WTC11 (cell line): ENCODE measurements at regions not wholly inside any gene's neighbourhood (a gene's known extent, or its start where the extent isn't known, plus 50 kb on each side); places are given as distances from the start of the nearest gene placed in this dataset.
A peak's percentile ranks its signal among the peaks of the same experiment; 100 is the strongest.

Source experiments
- ATAC-seq: fragments of 200-7000 bp; cut with Tn5 transposase; 2 replicates; pipeline ENCODE4 v1.10.0; 2021; ENCODE audit warnings: mild to moderate bottlenecking, moderate library complexity
- CTCF ChIA-PET: fragments of 300-600 bp; sonication (Branson Sonifier 250); formaldehyde crosslinking; loops from one replicate; lab custom pipeline; 2021; ENCODE audit warnings: antibody characterized with exemption; lab: Charles Lee
- POLR2A ChIA-PET: fragments of 350-600 bp; sonication (Branson Sonifier 250); formaldehyde crosslinking; loops from one replicate; lab custom pipeline; 2021; ENCODE audit warnings: antibody characterized with exemption; lab: Charles Lee
- DNase-seq: peaks from one replicate; pipeline ENCODE4 v3.0.0; 2021; ENCODE audit warnings: low spot score
- H3K27ac Mint-ChIP-seq: 2 replicates; pipeline ENCODE4 v1.8.0; 2021; ENCODE audit warnings: mixed read lengths
- H3K27me3 Mint-ChIP-seq: 2 replicates; pipeline ENCODE4 v1.8.0; 2021; ENCODE audit warnings: low read depth, mild to moderate bottlenecking, moderate library complexity, mixed read lengths
- H3K36me3 Mint-ChIP-seq: 2 replicates; pipeline ENCODE4 v1.8.0; 2021; ENCODE audit warnings: mixed read lengths
- H3K4me1 Mint-ChIP-seq: 2 replicates; pipeline ENCODE4 v1.8.0; 2022; ENCODE audit warnings: mixed read lengths
- H3K4me3 Mint-ChIP-seq: 2 replicates; pipeline ENCODE4 v1.8.0; 2021; ENCODE audit warnings: mild to moderate bottlenecking, moderate library complexity, mixed read lengths
- H3K9me3 Mint-ChIP-seq: 2 replicates; pipeline ENCODE4 v1.8.0; 2021; ENCODE audit warnings: mixed read lengths
- TCF7 ChIP-seq: sonication (generic); formaldehyde crosslinking; IDR thresholded peaks from 2 replicates; pipeline ENCODE4 v1.8.0; 2022; ENCODE audit warnings: mild to moderate bottlenecking, low read depth, missing genetic modification reagents, moderate library complexity
- TEAD1 ChIP-seq: sonication (generic); formaldehyde crosslinking; IDR thresholded peaks from 2 replicates; pipeline ENCODE4 v1.8.0; 2022; ENCODE audit warnings: mild to moderate bottlenecking, missing genetic modification reagents
- TP53 ChIP-seq: sonication (generic); formaldehyde crosslinking; IDR thresholded peaks from 2 replicates; pipeline ENCODE4 v1.8.1; 2023; ENCODE audit warnings: mild to moderate bottlenecking, missing genetic modification reagents
- ZNF219 ChIP-seq: sonication (generic); formaldehyde crosslinking; IDR thresholded peaks from 2 replicates; pipeline ENCODE4 v1.8.0; 2023; ENCODE audit warnings: missing genetic modification reagents, mild to moderate bottlenecking, borderline replicate concordance
- TF ChIP-seq, protein P1 (sequence below): fragments of 250-450 bp; sonication (Bioruptor Pico); IDR thresholded peaks from 2 replicates; pipeline ENCODE4 v1.9.0; 2021; ENCODE audit warnings: mild to moderate bottlenecking
- TF ChIP-seq, protein P2 (sequence below): fragments of 250-450 bp; sonication (Bioruptor Pico); conservative IDR thresholded peaks from 2 replicates; pipeline ENCODE4 v1.9.0; 2021; ENCODE audit warnings: mild to moderate bottlenecking
- TF ChIP-seq, protein P3 (sequence below): fragments of 250-450 bp; sonication (Bioruptor Pico); IDR thresholded peaks from 2 replicates; pipeline ENCODE4 v2.1.2; 2022; ENCODE audit warnings: mild to moderate bottlenecking, moderate library complexity
- TF ChIP-seq, protein P4 (sequence below): sonication (generic); formaldehyde crosslinking; IDR thresholded peaks from 2 replicates; pipeline ENCODE4 v1.8.1; 2022; ENCODE audit warnings: low read depth, missing genetic modification reagents, borderline replicate concordance
- TF ChIP-seq, protein P5 (sequence below): fragments of 250-450 bp; sonication (Bioruptor Pico); IDR thresholded peaks from 2 replicates; pipeline ENCODE4 v1.8.0; 2021; ENCODE audit warnings: mild to moderate bottlenecking
- TF ChIP-seq, protein P6 (sequence below): sonication (generic); formaldehyde crosslinking; IDR thresholded peaks from 2 replicates; pipeline ENCODE4 v1.8.1; 2022; ENCODE audit warnings: mild to moderate bottlenecking, missing genetic modification reagents, moderate library complexity, borderline replicate concordance
- TF ChIP-seq, protein P7 (sequence below): sonication (generic); formaldehyde crosslinking; IDR thresholded peaks from 2 replicates; pipeline ENCODE4 v1.8.0; 2022; ENCODE audit warnings: mild to moderate bottlenecking, missing genetic modification reagents
- TF ChIP-seq, protein P8 (sequence below): sonication (generic); formaldehyde crosslinking; IDR thresholded peaks from 2 replicates; pipeline ENCODE4 v1.8.1; 2023; ENCODE audit warnings: mild to moderate bottlenecking, missing genetic modification reagents, moderate library complexity
- TF ChIP-seq, protein P9 (sequence below): sonication (generic); formaldehyde crosslinking; conservative IDR thresholded peaks from 2 replicates; pipeline ENCODE4 v1.8.1; 2023; ENCODE audit warnings: mild to moderate bottlenecking, low read depth, missing genetic modification reagents, moderate library complexity
- TF ChIP-seq, protein P10 (sequence below): sonication (generic); formaldehyde crosslinking; IDR thresholded peaks from 2 replicates; pipeline ENCODE4 v1.8.1; 2022; ENCODE audit warnings: missing genetic modification reagents, borderline replicate concordance

DNA sequence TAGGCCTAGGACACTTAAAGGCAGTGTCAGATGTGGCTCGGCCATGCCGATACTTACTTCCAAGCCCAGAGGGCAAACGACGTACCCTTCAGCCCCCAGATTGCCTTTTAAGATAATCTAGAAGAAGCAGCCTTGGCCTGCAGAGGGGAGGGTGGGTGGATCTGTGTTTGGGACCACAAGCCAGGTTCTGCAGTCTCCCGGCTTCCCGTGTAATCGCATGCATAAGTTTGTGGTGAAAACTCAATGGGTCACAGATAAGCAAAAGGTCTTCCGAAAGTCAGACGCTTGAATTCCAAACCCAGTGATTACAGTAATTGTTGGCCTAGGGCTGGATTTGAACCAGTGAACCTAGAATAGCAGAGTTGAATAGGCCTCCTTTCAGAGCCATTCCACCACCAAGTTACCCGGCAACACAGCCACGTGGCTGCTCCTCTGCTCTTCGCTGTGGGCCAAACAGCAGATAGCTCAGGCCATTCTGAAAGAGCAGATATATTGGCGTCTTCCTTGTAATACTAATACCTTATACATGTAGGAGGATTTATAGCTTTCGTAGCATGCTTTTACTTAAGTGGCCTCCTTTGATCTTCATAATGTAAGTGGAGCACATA, 170.8 kb upstream of the CADM1 start:
- H3K27me3 Mint-ChIP-seq = no peaks in the 10 kb centered on the region
- H3K27ac Mint-ChIP-seq = no peak overlapping the region
- ChIA-PET POLR2A (no interaction called here), CTCF (no interaction called here)
- no peak for ATAC-seq
- DNase-seq = no peak
- TF ChIP-seq TP53 (CRISPR knock-in tag) = no peak
- TF ChIP-seq, protein P1, sequence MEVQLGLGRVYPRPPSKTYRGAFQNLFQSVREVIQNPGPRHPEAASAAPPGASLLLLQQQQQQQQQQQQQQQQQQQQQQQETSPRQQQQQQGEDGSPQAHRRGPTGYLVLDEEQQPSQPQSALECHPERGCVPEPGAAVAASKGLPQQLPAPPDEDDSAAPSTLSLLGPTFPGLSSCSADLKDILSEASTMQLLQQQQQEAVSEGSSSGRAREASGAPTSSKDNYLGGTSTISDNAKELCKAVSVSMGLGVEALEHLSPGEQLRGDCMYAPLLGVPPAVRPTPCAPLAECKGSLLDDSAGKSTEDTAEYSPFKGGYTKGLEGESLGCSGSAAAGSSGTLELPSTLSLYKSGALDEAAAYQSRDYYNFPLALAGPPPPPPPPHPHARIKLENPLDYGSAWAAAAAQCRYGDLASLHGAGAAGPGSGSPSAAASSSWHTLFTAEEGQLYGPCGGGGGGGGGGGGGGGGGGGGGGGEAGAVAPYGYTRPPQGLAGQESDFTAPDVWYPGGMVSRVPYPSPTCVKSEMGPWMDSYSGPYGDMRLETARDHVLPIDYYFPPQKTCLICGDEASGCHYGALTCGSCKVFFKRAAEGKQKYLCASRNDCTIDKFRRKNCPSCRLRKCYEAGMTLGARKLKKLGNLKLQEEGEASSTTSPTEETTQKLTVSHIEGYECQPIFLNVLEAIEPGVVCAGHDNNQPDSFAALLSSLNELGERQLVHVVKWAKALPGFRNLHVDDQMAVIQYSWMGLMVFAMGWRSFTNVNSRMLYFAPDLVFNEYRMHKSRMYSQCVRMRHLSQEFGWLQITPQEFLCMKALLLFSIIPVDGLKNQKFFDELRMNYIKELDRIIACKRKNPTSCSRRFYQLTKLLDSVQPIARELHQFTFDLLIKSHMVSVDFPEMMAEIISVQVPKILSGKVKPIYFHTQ (CRISPR knock-in tag) = no peak
- TF ChIP-seq, protein P2, sequence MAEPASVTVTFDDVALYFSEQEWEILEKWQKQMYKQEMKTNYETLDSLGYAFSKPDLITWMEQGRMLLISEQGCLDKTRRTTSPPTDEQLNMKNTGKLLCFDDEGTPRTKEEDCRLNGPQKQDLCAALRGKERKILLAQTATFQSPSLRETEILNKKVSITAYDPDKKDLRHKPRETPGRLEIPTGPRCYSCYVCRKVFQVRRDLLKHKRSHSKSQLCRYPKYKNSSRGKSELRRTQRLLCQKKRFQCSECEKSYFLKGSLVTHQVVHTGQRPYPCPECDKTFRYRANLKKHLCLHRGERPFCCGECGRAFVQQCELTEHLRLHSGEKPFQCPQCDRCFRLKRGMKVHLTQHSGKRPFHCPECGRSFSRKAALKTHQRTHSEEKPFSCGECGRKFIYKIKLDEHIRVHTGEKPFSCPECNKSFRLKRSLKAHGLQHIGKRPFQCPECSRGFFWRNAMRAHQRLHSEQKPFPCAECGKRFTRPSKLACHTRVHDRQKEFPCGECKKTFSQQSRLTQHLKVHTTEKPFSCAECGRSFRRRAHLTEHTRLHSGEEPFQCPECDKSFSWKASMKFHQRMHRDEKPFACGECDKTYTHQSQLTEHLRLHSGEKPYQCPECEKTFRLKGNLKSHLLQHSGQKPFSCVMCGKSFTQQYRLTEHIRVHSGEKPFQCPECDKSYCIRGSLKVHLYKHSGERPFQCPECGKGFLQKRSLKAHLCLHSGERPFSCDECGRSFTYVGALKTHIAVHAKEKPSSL (CRISPR knock-in tag) = no peak
- TF ChIP-seq TEAD1 (CRISPR knock-in tag) = no peak
- TF ChIP-seq, protein P3, sequence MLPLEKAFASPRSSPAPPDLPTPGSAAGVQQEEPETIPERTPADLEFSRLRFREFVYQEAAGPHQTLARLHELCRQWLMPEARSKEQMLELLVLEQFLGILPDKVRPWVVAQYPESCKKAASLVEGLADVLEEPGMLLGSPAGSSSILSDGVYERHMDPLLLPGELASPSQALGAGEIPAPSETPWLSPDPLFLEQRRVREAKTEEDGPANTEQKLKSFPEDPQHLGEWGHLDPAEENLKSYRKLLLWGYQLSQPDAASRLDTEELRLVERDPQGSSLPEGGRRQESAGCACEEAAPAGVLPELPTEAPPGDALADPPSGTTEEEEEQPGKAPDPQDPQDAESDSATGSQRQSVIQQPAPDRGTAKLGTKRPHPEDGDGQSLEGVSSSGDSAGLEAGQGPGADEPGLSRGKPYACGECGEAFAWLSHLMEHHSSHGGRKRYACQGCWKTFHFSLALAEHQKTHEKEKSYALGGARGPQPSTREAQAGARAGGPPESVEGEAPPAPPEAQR (CRISPR knock-in tag) = no peak
- TF ChIP-seq, protein P4, sequence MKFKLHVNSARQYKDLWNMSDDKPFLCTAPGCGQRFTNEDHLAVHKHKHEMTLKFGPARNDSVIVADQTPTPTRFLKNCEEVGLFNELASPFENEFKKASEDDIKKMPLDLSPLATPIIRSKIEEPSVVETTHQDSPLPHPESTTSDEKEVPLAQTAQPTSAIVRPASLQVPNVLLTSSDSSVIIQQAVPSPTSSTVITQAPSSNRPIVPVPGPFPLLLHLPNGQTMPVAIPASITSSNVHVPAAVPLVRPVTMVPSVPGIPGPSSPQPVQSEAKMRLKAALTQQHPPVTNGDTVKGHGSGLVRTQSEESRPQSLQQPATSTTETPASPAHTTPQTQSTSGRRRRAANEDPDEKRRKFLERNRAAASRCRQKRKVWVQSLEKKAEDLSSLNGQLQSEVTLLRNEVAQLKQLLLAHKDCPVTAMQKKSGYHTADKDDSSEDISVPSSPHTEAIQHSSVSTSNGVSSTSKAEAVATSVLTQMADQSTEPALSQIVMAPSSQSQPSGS (CRISPR knock-in tag) = no peak
- TF ChIP-seq, protein P5, sequence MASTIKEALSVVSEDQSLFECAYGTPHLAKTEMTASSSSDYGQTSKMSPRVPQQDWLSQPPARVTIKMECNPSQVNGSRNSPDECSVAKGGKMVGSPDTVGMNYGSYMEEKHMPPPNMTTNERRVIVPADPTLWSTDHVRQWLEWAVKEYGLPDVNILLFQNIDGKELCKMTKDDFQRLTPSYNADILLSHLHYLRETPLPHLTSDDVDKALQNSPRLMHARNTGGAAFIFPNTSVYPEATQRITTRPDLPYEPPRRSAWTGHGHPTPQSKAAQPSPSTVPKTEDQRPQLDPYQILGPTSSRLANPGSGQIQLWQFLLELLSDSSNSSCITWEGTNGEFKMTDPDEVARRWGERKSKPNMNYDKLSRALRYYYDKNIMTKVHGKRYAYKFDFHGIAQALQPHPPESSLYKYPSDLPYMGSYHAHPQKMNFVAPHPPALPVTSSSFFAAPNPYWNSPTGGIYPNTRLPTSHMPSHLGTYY (CRISPR knock-in tag) = no peak
- no peaks in the 10 kb centered on the region for H3K9me3 Mint-ChIP-seq
- peaks cover 14% of the 10 kb centered on the region for H3K4me1 Mint-ChIP-seq
- no peaks in the 10 kb centered on the region for H3K36me3 Mint-ChIP-seq
- no peak overlapping the region for H3K4me3 Mint-ChIP-seq

DNA sequence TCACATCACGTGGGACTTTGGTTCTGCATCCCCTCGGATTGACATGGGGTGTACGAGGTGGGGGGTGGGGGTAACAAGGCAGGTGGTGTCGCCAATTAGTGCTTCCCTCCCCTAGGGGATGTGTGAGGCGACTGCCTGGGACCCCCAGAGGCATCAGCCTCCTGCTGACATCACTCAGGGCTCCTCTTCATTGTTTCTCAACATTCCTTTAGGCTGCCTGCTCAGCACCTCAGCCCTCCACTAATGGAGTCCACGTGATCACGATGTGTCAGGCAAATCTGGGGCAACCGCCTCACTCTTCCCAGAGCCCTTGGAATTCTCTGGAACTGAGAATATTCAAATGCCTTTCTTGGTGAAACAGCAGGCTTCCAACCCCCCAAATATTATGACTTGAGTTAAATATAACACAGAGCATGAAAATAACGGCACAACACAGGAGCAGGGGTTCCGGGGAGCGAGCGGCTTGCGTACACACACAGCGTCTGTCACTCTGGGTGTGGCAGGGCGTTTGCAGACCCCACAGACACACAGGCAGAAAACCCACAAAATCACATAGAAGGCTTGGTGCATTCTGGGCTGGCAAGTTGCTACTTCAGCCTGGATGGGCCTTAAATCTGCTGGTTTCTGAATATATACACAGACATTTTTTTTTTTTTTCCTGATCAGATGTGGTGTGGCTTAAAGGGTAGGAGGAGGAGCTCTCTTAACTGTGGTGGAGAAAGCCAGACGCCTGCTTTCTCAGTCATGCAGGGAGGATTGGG, 170.1 kb upstream of the CADM1 start:
- no peaks in the 10 kb centered on the region for H3K9me3 Mint-ChIP-seq
- ChIA-PET POLR2A (no interaction called here), CTCF (no interaction called here)
- no peaks in the 10 kb centered on the region for H3K27me3 Mint-ChIP-seq
- H3K4me1 Mint-ChIP-seq = peaks cover 14% of the 10 kb centered on the region
- DNase-seq (no peak), ATAC-seq (peak; percentile 34; the same call in 1 of the 2 replicates)
- no peak overlapping the region for H3K4me3 Mint-ChIP-seq
- no peak overlapping the region for H3K27ac Mint-ChIP-seq
- H3K36me3 Mint-ChIP-seq = no peaks in the 10 kb centered on the region
- TF ChIP-seq ZNF219 (CRISPR knock-in tag) (no peak), TCF7 (CRISPR knock-in tag) (no peak)
- TF ChIP-seq, protein P6, sequence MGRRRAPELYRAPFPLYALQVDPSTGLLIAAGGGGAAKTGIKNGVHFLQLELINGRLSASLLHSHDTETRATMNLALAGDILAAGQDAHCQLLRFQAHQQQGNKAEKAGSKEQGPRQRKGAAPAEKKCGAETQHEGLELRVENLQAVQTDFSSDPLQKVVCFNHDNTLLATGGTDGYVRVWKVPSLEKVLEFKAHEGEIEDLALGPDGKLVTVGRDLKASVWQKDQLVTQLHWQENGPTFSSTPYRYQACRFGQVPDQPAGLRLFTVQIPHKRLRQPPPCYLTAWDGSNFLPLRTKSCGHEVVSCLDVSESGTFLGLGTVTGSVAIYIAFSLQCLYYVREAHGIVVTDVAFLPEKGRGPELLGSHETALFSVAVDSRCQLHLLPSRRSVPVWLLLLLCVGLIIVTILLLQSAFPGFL = no peak
- TF ChIP-seq, protein P7, sequence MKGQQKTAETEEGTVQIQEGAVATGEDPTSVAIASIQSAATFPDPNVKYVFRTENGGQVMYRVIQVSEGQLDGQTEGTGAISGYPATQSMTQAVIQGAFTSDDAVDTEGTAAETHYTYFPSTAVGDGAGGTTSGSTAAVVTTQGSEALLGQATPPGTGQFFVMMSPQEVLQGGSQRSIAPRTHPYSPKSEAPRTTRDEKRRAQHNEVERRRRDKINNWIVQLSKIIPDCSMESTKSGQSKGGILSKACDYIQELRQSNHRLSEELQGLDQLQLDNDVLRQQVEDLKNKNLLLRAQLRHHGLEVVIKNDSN (CRISPR knock-in tag) = peak; percentile 34; the same call in 1 of the 2 replicates
- TF ChIP-seq, protein P8, sequence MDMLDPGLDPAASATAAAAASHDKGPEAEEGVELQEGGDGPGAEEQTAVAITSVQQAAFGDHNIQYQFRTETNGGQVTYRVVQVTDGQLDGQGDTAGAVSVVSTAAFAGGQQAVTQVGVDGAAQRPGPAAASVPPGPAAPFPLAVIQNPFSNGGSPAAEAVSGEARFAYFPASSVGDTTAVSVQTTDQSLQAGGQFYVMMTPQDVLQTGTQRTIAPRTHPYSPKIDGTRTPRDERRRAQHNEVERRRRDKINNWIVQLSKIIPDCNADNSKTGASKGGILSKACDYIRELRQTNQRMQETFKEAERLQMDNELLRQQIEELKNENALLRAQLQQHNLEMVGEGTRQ (CRISPR knock-in tag) = peak; percentile 59; the same call in 1 of the 2 replicates
- TF ChIP-seq, protein P9, sequence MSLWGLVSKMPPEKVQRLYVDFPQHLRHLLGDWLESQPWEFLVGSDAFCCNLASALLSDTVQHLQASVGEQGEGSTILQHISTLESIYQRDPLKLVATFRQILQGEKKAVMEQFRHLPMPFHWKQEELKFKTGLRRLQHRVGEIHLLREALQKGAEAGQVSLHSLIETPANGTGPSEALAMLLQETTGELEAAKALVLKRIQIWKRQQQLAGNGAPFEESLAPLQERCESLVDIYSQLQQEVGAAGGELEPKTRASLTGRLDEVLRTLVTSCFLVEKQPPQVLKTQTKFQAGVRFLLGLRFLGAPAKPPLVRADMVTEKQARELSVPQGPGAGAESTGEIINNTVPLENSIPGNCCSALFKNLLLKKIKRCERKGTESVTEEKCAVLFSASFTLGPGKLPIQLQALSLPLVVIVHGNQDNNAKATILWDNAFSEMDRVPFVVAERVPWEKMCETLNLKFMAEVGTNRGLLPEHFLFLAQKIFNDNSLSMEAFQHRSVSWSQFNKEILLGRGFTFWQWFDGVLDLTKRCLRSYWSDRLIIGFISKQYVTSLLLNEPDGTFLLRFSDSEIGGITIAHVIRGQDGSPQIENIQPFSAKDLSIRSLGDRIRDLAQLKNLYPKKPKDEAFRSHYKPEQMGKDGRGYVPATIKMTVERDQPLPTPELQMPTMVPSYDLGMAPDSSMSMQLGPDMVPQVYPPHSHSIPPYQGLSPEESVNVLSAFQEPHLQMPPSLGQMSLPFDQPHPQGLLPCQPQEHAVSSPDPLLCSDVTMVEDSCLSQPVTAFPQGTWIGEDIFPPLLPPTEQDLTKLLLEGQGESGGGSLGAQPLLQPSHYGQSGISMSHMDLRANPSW (CRISPR knock-in tag) = no peak
- TF ChIP-seq, protein P10, sequence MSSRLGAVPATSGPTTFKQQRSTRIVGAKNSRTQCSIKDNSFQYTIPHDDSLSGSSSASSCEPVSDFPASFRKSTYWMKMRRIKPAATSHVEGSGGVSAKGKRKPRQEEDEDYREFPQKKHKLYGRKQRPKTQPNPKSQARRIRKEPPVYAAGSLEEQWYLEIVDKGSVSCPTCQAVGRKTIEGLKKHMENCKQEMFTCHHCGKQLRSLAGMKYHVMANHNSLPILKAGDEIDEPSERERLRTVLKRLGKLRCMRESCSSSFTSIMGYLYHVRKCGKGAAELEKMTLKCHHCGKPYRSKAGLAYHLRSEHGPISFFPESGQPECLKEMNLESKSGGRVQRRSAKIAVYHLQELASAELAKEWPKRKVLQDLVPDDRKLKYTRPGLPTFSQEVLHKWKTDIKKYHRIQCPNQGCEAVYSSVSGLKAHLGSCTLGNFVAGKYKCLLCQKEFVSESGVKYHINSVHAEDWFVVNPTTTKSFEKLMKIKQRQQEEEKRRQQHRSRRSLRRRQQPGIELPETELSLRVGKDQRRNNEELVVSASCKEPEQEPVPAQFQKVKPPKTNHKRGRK = no peak
